HG03520 (cell line): ENCODE measurements at regions not wholly inside any gene's neighbourhood (a gene's known extent, or its start where the extent isn't known, plus 50 kb on each side); places are given as distances from the start of the nearest gene placed in this dataset.

Experiments used
- ATAC-seq: cut with Tn5 transposase; IDR thresholded peaks from one replicate; pipeline ENCODE4 v1.9.1; 2021; ENCODE audit warnings: mild to moderate bottlenecking, moderate library complexity; ENCODE audit not compliant: unreplicated experiment

GRCh38 chr12:30874455-30875321, 51.9 kb upstream of the TSPAN11 start:
- no peak for ATAC-seq

GRCh38 chr12:30870491-30871265, 55.9 kb upstream of the TSPAN11 start:
- no peak for ATAC-seq

- ATAC-seq: no peak
Measured at GRCh38 chr12:30867415-30867814, 59.1 kb upstream of the TSPAN11 start.

DNA sequence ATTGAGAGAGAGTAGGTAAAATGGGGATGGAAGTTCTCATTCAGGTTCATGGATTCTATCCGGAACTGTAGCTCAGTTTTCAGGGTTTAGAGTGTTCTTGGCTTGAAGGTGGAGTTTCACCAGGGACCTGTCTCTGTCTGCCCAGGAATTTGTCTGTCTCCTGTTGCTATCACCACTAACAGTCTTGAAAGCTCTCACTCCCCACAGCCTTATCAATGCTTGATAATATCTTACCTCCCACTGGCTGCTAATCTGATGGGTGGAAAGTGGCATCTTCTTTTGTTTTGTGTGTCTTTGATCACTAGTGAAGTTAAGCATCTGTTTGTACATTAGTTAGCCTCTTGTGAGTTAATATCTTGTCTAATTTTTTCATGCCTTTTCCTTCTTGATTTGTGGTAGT, 60.3 kb upstream of the TSPAN11 start:
- no peak for ATAC-seq

DNA sequence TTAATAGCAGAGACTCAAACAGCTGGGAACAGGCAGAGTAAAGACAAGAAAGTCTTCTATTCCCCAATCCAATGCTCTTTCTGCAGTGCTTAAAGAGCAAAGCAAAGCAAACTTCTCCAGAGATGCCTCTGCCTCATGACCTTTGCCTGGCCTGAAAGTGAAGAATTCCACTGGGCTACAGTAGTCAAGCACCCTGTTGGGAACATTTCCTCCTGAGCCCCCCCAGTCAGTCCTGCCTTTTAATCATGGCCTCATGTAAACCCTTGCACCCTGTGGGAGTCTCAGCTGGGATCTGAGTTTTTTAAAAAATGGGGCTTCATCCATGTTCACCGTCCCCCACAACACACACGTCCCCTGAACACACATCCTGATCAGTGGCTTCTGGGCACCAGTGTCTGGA, 62.7 kb upstream of the TSPAN11 start:
- no peak for ATAC-seq

DNA sequence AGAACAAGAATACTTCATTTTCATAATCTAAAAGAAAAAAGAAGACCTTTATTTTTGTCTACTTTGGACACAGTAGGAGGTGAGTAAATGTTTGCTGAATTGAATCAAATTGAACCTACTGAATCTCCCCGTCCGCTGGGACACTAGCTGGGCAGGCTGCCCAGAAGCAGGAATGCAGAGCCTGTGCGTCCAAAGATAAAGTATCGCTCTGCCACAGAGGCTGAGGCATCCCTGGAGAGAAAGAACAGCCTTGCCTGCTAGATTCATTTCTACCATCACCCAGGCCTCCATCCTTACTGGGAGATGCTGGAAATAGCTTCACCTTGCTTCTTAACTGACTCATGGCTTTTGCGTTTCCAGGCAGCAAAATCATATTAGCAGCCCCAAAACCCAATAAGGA, 64.1 kb upstream of the TSPAN11 start:
- ATAC-seq: no peak

DNA sequence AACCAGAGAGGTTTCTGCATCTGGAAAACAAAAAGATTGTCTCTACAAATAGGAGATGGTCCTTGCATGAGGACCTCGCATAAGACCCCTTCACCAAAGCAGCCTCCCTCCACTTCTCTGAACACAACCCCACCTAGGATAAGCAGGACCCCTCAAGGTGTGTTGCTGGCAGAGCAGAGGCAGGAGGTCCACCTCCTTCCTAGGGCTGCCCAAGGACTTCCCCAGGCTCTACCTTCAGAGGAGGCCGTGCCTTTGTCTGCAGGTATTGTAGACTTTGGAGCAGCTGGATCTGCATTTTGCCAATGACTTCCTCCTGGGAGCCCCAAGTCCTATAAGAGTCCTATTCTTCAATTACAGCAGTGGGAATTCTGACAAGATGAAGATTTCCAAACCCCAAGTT, 67.3 kb upstream of the TSPAN11 start:
- ATAC-seq: no peak

DNA sequence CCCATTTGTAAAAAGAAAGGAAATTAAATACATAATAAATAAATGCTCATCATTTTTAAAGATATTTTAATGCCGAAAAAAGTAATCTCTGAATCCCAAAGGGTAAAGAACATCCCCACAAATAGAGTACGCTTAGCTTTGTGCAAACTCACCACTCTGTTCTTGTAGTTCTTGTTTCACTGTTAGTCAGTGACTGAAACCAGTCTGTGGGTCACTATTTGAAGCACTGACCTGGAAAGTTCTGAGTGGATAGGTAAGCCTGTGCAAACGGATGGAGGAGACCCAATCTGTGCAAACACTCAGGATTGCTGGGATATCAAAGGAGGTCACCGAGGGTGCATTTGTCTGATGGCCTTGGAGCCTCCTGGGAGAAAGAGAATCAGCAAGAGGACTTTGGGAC, 68.1 kb upstream of the TSPAN11 start:
- ATAC-seq: peak; percentile 56

DNA sequence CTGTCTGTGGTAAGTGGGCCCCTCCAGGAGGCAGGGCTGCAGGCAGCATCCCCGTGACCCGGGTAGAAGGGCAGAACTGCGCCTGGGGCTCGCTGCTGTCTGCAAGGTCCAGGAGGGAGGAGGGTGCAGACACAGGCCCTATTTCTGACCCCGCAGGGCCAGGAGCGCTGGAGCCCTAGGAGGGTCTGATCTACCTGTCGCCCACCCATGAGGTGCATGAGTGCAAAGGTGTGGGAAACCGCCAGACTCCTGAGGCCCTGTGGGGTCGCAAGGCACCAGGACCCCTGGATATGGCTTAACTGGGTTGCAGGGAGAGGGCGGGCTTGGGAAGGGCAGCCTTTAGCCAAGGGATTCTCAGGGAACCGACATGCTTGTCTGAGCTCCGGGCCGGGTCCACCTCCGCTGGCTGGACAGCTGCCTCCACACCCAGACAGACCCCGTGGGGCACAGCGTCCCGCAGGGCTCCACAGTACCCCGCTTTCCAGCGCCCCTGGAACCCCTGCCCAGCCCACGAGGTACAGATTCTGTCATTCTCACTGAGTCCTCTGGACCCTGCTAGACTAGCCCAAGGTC, 72.9 kb upstream of the TSPAN11 start:
- no peak for ATAC-seq

GRCh38 chr12:30850684-30851083, 75.9 kb upstream of the TSPAN11 start:
- no peak for ATAC-seq

- no peak for ATAC-seq
Measured at GRCh38 chr12:30847259-30847658, 79.3 kb upstream of the TSPAN11 start.

GRCh38 chr12:30846776-30847175, 79.8 kb upstream of the TSPAN11 start:
- ATAC-seq: no peak

DNA sequence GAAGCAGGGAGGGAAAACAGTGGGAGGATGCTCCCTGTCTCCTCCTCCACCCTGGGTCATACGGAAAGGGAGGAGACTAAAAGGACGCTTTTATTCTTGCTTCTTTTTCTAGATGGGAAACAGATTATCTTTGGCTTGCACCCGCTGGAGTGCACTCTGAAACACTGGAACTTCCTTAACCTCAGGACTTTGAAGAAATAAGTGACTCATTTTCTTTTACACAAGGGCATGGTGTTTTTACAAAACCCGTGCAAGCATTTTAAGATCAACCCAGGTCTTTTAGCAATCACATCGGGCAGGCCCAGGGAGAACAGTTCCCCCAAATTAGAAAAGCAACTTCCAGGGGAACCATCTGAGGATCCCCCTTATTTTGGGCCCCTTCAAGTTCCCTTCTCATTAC, 80.9 kb upstream of the TSPAN11 start:
- ATAC-seq: no peak

GRCh38 chr12:30843211-30843610, 83.3 kb upstream of the TSPAN11 start:
- ATAC-seq: no peak

DNA sequence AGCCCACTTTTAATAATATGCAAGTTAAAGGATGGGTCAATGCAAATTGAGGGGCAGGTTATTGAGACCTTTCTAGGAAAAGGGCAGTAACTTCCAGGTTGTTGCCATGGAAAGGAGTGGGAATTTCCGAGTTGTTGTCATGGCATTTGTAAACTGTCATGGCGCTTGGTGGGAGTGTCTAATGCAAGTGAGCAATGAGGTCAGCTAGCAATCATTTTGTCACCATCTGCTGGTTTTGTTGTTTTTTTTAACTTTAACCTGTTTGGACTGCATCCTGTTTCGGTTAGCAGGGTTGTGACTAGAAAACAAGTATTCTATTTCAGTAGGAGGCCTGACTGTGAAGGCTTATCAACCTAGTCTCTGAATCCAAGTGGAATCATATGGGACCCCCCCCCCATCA, 85.8 kb upstream of the TSPAN11 start:
- peak; percentile 52 for ATAC-seq

DNA sequence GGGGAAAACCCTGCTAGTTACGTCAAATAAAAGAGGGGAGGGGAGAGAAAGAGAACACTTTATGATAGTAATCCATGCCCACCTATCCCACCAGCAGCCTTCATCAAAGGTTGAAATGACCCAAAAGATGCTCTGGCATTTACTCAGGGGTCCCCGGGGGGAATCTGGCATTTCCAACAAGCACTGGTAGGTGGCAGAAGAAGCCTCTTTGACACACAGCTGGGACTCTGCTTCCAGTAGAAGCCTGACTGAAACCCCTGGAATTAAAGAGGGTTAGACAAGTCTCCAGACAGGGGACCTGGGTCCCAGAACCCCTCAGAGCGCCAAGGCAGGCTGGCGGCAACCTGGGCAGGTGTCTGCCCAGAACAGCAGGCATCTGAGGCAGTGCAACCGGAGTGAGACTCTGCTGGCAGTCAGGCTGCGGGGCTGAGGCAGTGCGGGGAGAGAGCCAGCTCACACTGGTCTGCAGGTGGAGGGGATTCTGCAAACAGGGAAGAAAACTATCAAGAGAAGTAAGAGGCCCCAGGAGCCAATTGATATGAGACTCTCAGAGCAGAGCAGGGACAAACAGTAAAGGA, 85.0 kb upstream of the CAPRIN2 start:
- no peak for ATAC-seq

- no peak for ATAC-seq
Measured at GRCh38 chr12:30837595-30837994, 82.8 kb upstream of the CAPRIN2 start.

DNA sequence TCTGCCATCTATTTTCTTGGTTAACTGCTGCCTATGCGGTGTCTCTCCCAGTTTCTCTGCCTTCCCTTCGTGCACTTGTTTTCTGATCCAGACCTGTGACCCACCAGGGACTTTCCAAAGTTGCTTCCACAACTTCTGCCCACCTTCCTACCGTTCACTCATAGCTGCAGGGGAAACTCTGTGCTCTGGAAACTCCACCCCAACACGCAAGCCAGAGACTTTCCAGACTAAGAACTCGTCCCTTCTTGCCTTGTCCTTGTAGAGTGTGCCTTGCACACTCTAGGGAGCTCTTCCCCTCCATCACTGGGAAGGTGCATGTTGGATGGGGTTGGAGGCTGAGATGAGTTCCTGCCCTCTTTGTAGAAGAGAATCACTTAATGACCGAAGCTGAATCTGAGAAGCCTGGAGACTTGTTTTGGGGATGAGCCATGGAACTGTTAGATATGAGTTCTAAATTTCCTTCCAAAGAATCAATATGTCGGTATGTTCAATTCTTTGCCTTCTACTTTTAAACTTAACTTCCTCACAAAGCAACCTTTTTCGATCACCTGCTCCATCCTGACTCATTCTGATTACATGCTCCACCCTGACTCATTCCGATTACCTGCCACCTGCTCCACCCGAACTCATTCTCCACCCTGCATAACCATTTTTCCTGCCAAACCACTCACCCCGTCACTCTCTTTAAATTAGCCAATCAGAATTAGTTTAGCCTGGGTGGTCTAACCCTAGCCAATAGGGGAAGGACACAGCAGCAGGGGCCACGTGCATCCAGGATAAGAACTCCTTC, 82.1 kb upstream of the CAPRIN2 start:
- ATAC-seq: no peak

DNA sequence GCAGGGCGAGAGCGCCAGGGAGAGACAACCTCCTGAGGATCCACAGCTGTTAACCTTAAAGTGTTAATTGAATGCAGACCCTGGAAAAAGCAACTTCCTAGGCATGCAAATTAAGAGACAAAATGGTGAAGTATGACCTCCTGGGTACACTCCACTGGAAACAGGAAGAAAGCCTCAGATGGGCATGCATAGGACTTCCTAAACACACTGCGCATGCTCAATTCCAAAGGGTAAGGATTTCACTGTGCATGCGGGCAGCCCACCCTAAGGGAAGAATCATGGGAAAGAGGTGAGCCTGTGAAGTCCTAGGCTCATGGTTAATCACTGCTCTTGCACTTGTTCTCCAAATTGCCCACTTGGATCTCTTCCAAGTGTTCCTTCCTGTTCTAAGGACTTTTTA, 80.5 kb upstream of the CAPRIN2 start:
- ATAC-seq: no peak

DNA sequence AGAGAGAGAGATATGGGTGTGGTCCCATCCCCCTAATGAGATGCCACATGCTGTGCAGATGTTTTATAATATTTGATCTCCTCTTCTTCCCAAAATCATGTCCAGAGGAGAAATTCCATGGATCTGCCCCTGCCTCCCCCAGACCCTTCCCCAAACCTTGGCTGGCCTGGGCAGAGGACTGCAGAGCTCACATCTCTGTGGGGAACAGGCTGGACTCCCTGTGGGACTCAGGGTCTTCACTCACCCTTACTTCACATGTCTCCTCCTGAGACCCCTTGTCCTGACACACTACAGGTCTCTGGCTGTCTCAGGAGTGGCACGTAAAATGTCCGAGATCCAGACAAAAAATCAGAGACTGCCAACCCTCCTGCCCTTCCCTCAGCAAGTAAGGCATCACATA, 76.0 kb upstream of the CAPRIN2 start:
- ATAC-seq: no peak

- ATAC-seq: no peak
Measured at GRCh38 chr12:30829876-30830275, 75.1 kb upstream of the CAPRIN2 start.
